A549 (cell line): ENCODE measurements at regions not wholly inside any gene's neighbourhood (a gene's known extent, or its start where the extent isn't known, plus 50 kb on each side); places are given as distances from the start of the nearest gene placed in this dataset.

Experiments used
- ATAC-seq, 2 experiments: fragments of 200-7000 bp in 1 of 2; fragments of >200 bp in 1 of 2; cut with Nextera tagmentation in 1 of 2; cut with Tn5 transposase in 1 of 2; 3 replicates each; pipeline versions ENCODE4 v1.8.0 to v1.9.1; 2018 to 2020; ENCODE audit warnings: mild to moderate bottlenecking in 1 of 2, moderate library complexity in 1 of 2
- CTCF ChIA-PET: fragments of 300-600 bp; sonication (Branson Sonifier 250); formaldehyde crosslinking; extraction: SDS; loops from one replicate; lab custom pipeline; 2021; ENCODE audit warnings: antibody characterized with exemption, inconsistent platforms; lab: Yijun Ruan, JAX
- POLR2A ChIA-PET: fragments of 350-600 bp; formaldehyde crosslinking; extraction: SDS; loops from one replicate; lab custom pipeline; 2021; ENCODE audit warnings: antibody characterized with exemption, inconsistent platforms; lab: Yijun Ruan, JAX
- DNase-seq, 2 experiments: peaks; one replicate each; pipeline versions ENCODE4 v3.0.0 to v3.0.0-alpha.2; 2011 to 2016; ENCODE audit warnings: low read depth in 1 of 2, low spot score in 1 of 2
- FAIRE-seq: peaks from 2 replicates; lab custom pipeline; 2011; peaks lifted over from hg19 to GRCh38; lab: Jason Lieb, UNC
- H3K27ac ChIP-seq, 2 experiments: fragments of >200 bp; sonication (Bioruptor Twin); formaldehyde crosslinking; 3 replicates each; pipeline ENCODE4 v1.5.1; 2016 to 2017
- H3K4me1 ChIP-seq: fragments of >200 bp; sonication (Bioruptor Twin); formaldehyde crosslinking; 3 replicates; pipeline ENCODE4 v1.6.1; 2016
- H3K4me2 ChIP-seq: fragments of >200 bp; sonication (Bioruptor Twin); formaldehyde crosslinking; 3 replicates; pipeline ENCODE4 v1.6.1; 2016
- H3K4me3 ChIP-seq: fragments of >200 bp; sonication (Bioruptor Twin); formaldehyde crosslinking; 3 replicates; pipeline ENCODE4 v1.5.1; 2016
- H3K9me3 ChIP-seq: fragments of >200 bp; sonication (Bioruptor Twin); formaldehyde crosslinking; 3 replicates; pipeline ENCODE4 v1.6.1; 2016
- BCL3 ChIP-seq: fragments of >200 bp; sonication (Bioruptor Twin); formaldehyde crosslinking; IDR thresholded peaks from 3 replicates; pipeline ENCODE4 v1.6.1; 2016
- CBX2 ChIP-seq: fragments of 200-600 bp; sonication (generic); IDR thresholded peaks from 2 replicates; pipeline ENCODE4 v1.6.1; 2016; ENCODE audit warnings: low read depth, mild to moderate bottlenecking, borderline replicate concordance
- CHD2 ChIP-seq: fragments of 150-350 bp; IDR thresholded peaks from 2 replicates; pipeline ENCODE4 v1.6.1; 2014; ENCODE audit warnings: low read length; ENCODE audit not compliant: partially characterized antibody
- EHF ChIP-seq: fragments of 250-450 bp; sonication (Bioruptor Pico); IDR thresholded peaks from 2 replicates; pipeline ENCODE4 v1.5.0; 2020; ENCODE audit warnings: mild to moderate bottlenecking
- EHMT2 ChIP-seq: fragments of 200-600 bp; sonication (generic); IDR thresholded peaks from 2 replicates; pipeline ENCODE4 v1.6.1; 2016; ENCODE audit warnings: antibody characterized with exemption, low read depth, mild to moderate bottlenecking, moderate library complexity
- FOSB ChIP-seq: fragments of 250-450 bp; sonication (Bioruptor Pico); IDR thresholded peaks from 2 replicates; pipeline ENCODE4 v1.5.0; 2020; ENCODE audit warnings: mild to moderate bottlenecking, moderate library complexity
- FOSL2 ChIP-seq, 2 experiments: fragments of 450-650 bp in 1 of 2; fragments of >200 bp in 1 of 2; sonication (Bioruptor Twin) in 1 of 2; formaldehyde crosslinking; IDR thresholded peaks; 2 replicates each; pipeline versions ENCODE4 v1.5.0 to v1.6.1; 2016 to 2020; ENCODE audit warnings: mild to moderate bottlenecking in 1 of 2, moderate library complexity in 1 of 2
- FOXS1 ChIP-seq: fragments of 250-450 bp; sonication (Bioruptor Pico); IDR thresholded peaks from 2 replicates; pipeline ENCODE4 v1.5.0; 2020; ENCODE audit warnings: mild to moderate bottlenecking, moderate library complexity
- GATA3 ChIP-seq: IDR thresholded peaks from 2 replicates; pipeline ENCODE4 v1.6.1; 2012; ENCODE audit warnings: borderline replicate concordance
- HOXA7 ChIP-seq: fragments of 250-450 bp; sonication (Bioruptor Pico); IDR thresholded peaks from 2 replicates; pipeline ENCODE4 v1.5.0; 2020; ENCODE audit warnings: mild to moderate bottlenecking, moderate library complexity
- HOXB5 ChIP-seq: fragments of 250-450 bp; sonication (Bioruptor Pico); IDR thresholded peaks from 2 replicates; pipeline ENCODE4 v1.5.0; 2020; ENCODE audit warnings: mild to moderate bottlenecking, moderate library complexity
- JUN ChIP-seq, 2 experiments: fragments of >200 bp; sonication (Bioruptor Twin); formaldehyde crosslinking; IDR thresholded peaks; 2 replicates in 1 of 2; 3 replicates in 1 of 2; pipeline ENCODE4 v1.6.1; 2016 to 2017
- KDM1A ChIP-seq: fragments of 200-600 bp; sonication (generic); IDR thresholded peaks from 2 replicates; pipeline ENCODE4 v1.6.1; 2016; ENCODE audit warnings: low read depth, mild to moderate bottlenecking
- KDM5A ChIP-seq: fragments of 200-600 bp; sonication (generic); IDR thresholded peaks from 2 replicates; pipeline ENCODE4 v1.6.1; 2016; ENCODE audit warnings: antibody characterized with exemption, mild to moderate bottlenecking
- MAFK ChIP-seq: fragments of 450-650 bp; IDR thresholded peaks from 2 replicates; pipeline ENCODE4 v1.6.1; 2014; ENCODE audit not compliant: partially characterized antibody
- MAX ChIP-seq: IDR thresholded peaks from 2 replicates; pipeline ENCODE4 v1.6.1; 2012
- MYC ChIP-seq: IDR thresholded peaks from 2 replicates; pipeline ENCODE4 v1.6.1; 2012; ENCODE audit warnings: mild to moderate bottlenecking, inconsistent platforms, low read length, improper control_type of control experiment, borderline replicate concordance
- NFE2L2 ChIP-seq: fragments of 150-350 bp; conservative IDR thresholded peaks from 2 replicates; pipeline ENCODE4 v1.6.1; 2014; ENCODE audit warnings: low read length
- NPAS2 ChIP-seq: fragments of 250-450 bp; sonication (Bioruptor Pico); IDR thresholded peaks from 2 replicates; pipeline ENCODE4 v1.8.0; 2022; ENCODE audit warnings: mild to moderate bottlenecking, moderate library complexity, borderline replicate concordance
- NR3C1 ChIP-seq: fragments of >200 bp; sonication (Bioruptor Twin); formaldehyde crosslinking; IDR thresholded peaks from 3 replicates; pipeline ENCODE4 v1.6.1; 2017
- RFX5 ChIP-seq: fragments of 450-650 bp; IDR thresholded peaks from 2 replicates; pipeline ENCODE4 v1.7.1; 2014; ENCODE audit warnings: antibody characterized with exemption, mild to moderate bottlenecking, moderate library complexity
- TP53 ChIP-seq: fragments of 250-450 bp; sonication (Bioruptor Pico); IDR thresholded peaks from 2 replicates; pipeline ENCODE4 v1.5.0; 2021; ENCODE audit warnings: mild to moderate bottlenecking, moderate library complexity
- ZFP36 ChIP-seq: fragments of 450-650 bp; IDR thresholded peaks from 2 replicates; pipeline ENCODE4 v1.6.1; 2014; ENCODE audit warnings: borderline replicate concordance; ENCODE audit not compliant: partially characterized antibody
- WGBS: methylation state at CpG from one replicate; pipeline ENCODE4 v1.1.6; 2017; ENCODE audit errors: missing lambda C conversion rate; 5-methylcytosine and 5-hydroxymethylcytosine counted together
- TF ChIP-seq, protein P1 (sequence below): fragments of 150-350 bp; IDR thresholded peaks from 2 replicates; pipeline ENCODE4 v1.6.1; 2014; ENCODE audit warnings: low read depth, mild to moderate bottlenecking, low read length

GRCh38 chr16:65481956-65482355 is 360.1 kb upstream of the CDH11 start:
- TF ChIP-seq FOSB (CRISPR knock-in tag), result no peak
- TF ChIP-seq KDM1A, result no peak
- TF ChIP-seq GATA3, result no peak
- no peak for TF ChIP-seq EHMT2
- TF ChIP-seq MAFK, result no peak
- TF ChIP-seq FOXS1, result no peak
- no peak for TF ChIP-seq JUN (IDR thresholded peaks at IDR 0.05)
- no peak for TF ChIP-seq ZFP36
- TF ChIP-seq MYC, result no peak
- no peak for TF ChIP-seq KDM5A
- TF ChIP-seq, protein P1, sequence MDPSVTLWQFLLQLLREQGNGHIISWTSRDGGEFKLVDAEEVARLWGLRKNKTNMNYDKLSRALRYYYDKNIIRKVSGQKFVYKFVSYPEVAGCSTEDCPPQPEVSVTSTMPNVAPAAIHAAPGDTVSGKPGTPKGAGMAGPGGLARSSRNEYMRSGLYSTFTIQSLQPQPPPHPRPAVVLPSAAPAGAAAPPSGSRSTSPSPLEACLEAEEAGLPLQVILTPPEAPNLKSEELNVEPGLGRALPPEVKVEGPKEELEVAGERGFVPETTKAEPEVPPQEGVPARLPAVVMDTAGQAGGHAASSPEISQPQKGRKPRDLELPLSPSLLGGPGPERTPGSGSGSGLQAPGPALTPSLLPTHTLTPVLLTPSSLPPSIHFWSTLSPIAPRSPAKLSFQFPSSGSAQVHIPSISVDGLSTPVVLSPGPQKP, result no peak
- TF ChIP-seq TP53 (CRISPR knock-in tag), result no peak
- TF ChIP-seq NPAS2 (CRISPR knock-in tag), result no peak
- no peak for TF ChIP-seq EHF (CRISPR knock-in tag)
- no peak for TF ChIP-seq RFX5
- TF ChIP-seq, all 56 proteins: peak for 0
- Histone ChIP-seq H3K4me2 (no peak overlapping the region), H3K4me3 (no peak overlapping the region), H3K9me3 (no peaks in the 10 kb centered on the region), H3K27ac (no peak overlapping the region), H3K4me1 (no peaks in the 10 kb centered on the region)
- POLR2A ChIA-PET, result no interaction called here
- WGBS, result 3% methylated on average over 4 of the region's 4 CpGs
- ATAC-seq (no peak), FAIRE-seq (no peak), DNase-seq (no peak)
- CTCF ChIA-PET, result no interaction called here

- TF ChIP-seq FOSL2 (IDR thresholded peaks at IDR 0.05), result no peak
- TF ChIP-seq FOSL2 (CRISPR knock-in tag; IDR thresholded peaks at IDR 0.05), result no peak
- no peak for TF ChIP-seq CHD2
- no peak for TF ChIP-seq KDM5A
- TF ChIP-seq JUN (IDR thresholded peaks at IDR 0.05), result no peak
- TF ChIP-seq HOXA7 (CRISPR knock-in tag), result no peak
- TF ChIP-seq BCL3, result no peak
- no peak for TF ChIP-seq NFE2L2
- TF ChIP-seq CBX2, result no peak
- DNase-seq, result no peak
- H3K27ac ChIP-seq, result no peak overlapping the region
- ATAC-seq, result no peak
- FAIRE-seq, result no peak
- no peaks in the 10 kb centered on the region for H3K4me1 ChIP-seq
- POLR2A ChIA-PET, result no interaction called here
- CTCF ChIA-PET, result no interaction called here
- WGBS, result 15% methylated on average over 11 of the region's 11 CpGs
- no peaks in the 10 kb centered on the region for H3K9me3 ChIP-seq
- H3K4me3 ChIP-seq, result no peak overlapping the region
- no peak overlapping the region for H3K4me2 ChIP-seq
These were observed 358.6 kb upstream of the CDH11 start for GRCh38 chr16:65480281-65481091.

DNA sequence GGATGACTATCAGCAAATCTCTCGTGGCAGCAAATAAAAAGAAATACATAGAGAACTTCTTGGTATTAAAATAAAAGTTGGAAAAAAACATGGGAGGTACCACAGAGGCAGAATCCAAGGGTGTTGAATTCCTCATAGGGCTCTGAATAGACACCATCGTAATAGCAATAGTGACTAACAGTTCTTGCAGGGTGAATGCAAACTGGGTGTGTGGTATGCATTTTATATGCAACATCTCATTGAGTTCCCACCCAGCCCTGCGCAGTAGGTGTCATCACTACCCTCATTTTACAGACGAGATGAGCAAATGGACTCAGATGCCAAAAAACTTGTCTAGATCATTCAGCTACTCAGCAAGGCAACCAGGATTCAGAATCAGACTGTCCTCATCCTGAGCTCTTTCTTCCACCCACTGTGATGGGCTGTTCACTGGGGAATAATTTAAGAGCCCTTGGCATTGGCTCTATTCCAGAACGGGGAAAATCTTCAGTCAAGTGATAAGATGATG is 354.6 kb upstream of the CDH11 start:
- no peak for DNase-seq
- Histone ChIP-seq H3K9me3 (no peaks in the 10 kb centered on the region), H3K4me2 (no peak overlapping the region), H3K4me1 (no peaks in the 10 kb centered on the region), H3K4me3 (no peak overlapping the region), H3K27ac (no peak overlapping the region)
- no peak for TF ChIP-seq GATA3
- TF ChIP-seq EHF (CRISPR knock-in tag), result no peak
- no peak for TF ChIP-seq NR3C1
- no peak for TF ChIP-seq FOXS1
- TF ChIP-seq HOXB5, result no peak
- no peak for TF ChIP-seq JUN (IDR thresholded peaks at IDR 0.05)
- TF ChIP-seq MAX, result no peak
- TF ChIP-seq NFE2L2, result no peak
- ChIA-PET CTCF (no interaction called here), POLR2A (no interaction called here)
- ATAC-seq, result no peak
- 1% methylated on average over 5 of the region's 5 CpGs for WGBS
- no peak for FAIRE-seq
